GM23338 (cell line): ENCODE measurements at regions not wholly inside any gene's neighbourhood (a gene's known extent, or its start where the extent isn't known, plus 50 kb on each side); places are given as distances from the start of the nearest gene placed in this dataset.

Source experiments
- ATAC-seq: fragments of 200-7000 bp; cut with Tn5 transposase; 3 replicates; pipeline ENCODE4 v1.9.1; 2020
- DNase-seq: peaks from one replicate; pipeline ENCODE4 v3.0.0-alpha.2; 2015; ENCODE audit warnings: low spot score
- H2AFZ ChIP-seq: fragments of 200-600 bp; sonication (generic); 2 replicates; pipeline ENCODE4 v1.8.0; 2016; ENCODE audit warnings: antibody characterized with exemption, mild to moderate bottlenecking, moderate library complexity
- H3F3A ChIP-seq: fragments of 200-600 bp; sonication (generic); replicated peaks from 2 replicates; pipeline ENCODE4 v1.8.0; 2017; ENCODE audit warnings: antibody characterized with exemption, mixed run types, low read depth
- H3K27ac ChIP-seq: fragments of 200-600 bp; sonication (generic); 2 replicates; pipeline ENCODE4 v1.6.1; 2016; ENCODE audit warnings: low read depth
- H3K27me3 ChIP-seq: fragments of 200-600 bp; sonication (generic); 2 replicates; pipeline ENCODE4 v1.8.0; 2016; ENCODE audit warnings: mild to moderate bottlenecking, mixed run types, moderate library complexity; ENCODE audit not compliant: insufficient read depth
- H3K36me3 ChIP-seq: fragments of 200-600 bp; sonication (generic); 2 replicates; pipeline ENCODE4 v1.8.0; 2016; ENCODE audit warnings: mild to moderate bottlenecking; ENCODE audit not compliant: insufficient read depth
- H3K4me1 ChIP-seq: fragments of 200-600 bp; sonication (generic); 2 replicates; pipeline ENCODE4 v1.8.0; 2016; ENCODE audit warnings: mild to moderate bottlenecking, moderate library complexity; ENCODE audit not compliant: insufficient read depth
- H3K4me2 ChIP-seq: fragments of 200-600 bp; sonication (generic); 2 replicates; pipeline ENCODE4 v1.7.1; 2017; ENCODE audit warnings: mixed run types
- H3K4me3 ChIP-seq: fragments of 200-600 bp; sonication (generic); 2 replicates; pipeline ENCODE4 v1.6.1; 2016; ENCODE audit warnings: mixed run types
- H3K79me2 ChIP-seq: fragments of 200-600 bp; sonication (generic); replicated peaks from 2 replicates; pipeline ENCODE4 v1.8.0; 2017; ENCODE audit warnings: mild to moderate bottlenecking; ENCODE audit not compliant: insufficient read depth
- H3K9me2 ChIP-seq: fragments of 200-600 bp; sonication (generic); 2 replicates; pipeline ENCODE4 v1.8.0; 2017; ENCODE audit not compliant: insufficient read depth
- H4K20me1 ChIP-seq: fragments of 200-600 bp; sonication (generic); replicated peaks from 2 replicates; pipeline ENCODE4 v1.8.0; 2017; ENCODE audit warnings: mild to moderate bottlenecking; ENCODE audit not compliant: insufficient read depth
- H3K27ac Mint-ChIP-seq: 2 replicates; pipeline ENCODE4 v1.8.0; 2020; ENCODE audit warnings: inconsistent platforms, mild to moderate bottlenecking, moderate library complexity, mixed read lengths
- H3K27me3 Mint-ChIP-seq: 3 replicates; pipeline ENCODE4 v1.8.0; 2022; ENCODE audit warnings: low read depth, mild to moderate bottlenecking, moderate library complexity, mixed read lengths, inconsistent platforms; ENCODE audit not compliant: insufficient read depth, poor library complexity
- H3K36me3 Mint-ChIP-seq: 3 replicates; pipeline ENCODE4 v1.8.0; 2021; ENCODE audit warnings: low read depth, mild to moderate bottlenecking, inconsistent platforms, moderate library complexity, mixed read lengths
- H3K4me1 Mint-ChIP-seq: 3 replicates; pipeline ENCODE4 v1.8.0; 2020; ENCODE audit warnings: mild to moderate bottlenecking, inconsistent platforms, mixed read lengths
- H3K4me3 Mint-ChIP-seq: 3 replicates; pipeline ENCODE4 v1.8.0; 2021; ENCODE audit warnings: moderate library complexity, mild to moderate bottlenecking, inconsistent platforms, mixed read lengths
- H3K9me3 Mint-ChIP-seq: 3 replicates; pipeline ENCODE4 v1.8.0; 2020; ENCODE audit warnings: moderate library complexity, mild to moderate bottlenecking, inconsistent platforms, mixed read lengths
- CREB1 ChIP-seq: fragments of 250-450 bp; sonication (Bioruptor Pico); IDR thresholded peaks from 2 replicates; pipeline ENCODE4 v1.5.0; 2020; ENCODE audit warnings: low read depth, mild to moderate bottlenecking, moderate library complexity
- EZH2 ChIP-seq: fragments of 200-600 bp; sonication (generic); IDR thresholded peaks from one replicate; pipeline ENCODE4 v1.8.0; 2017; ENCODE audit warnings: antibody characterized with exemption, mild to moderate bottlenecking, low read depth; ENCODE audit not compliant: unreplicated experiment
- EZH2phosphoT487 ChIP-seq: fragments of 200-600 bp; sonication (generic); IDR thresholded peaks from one replicate; pipeline ENCODE4 v1.8.1; 2018; ENCODE audit warnings: antibody characterized with exemption; ENCODE audit not compliant: unreplicated experiment
- JUNB ChIP-seq: IDR thresholded peaks from one replicate; pipeline ENCODE4 v1.6.1; 2016; ENCODE audit warnings: antibody characterized with exemption; ENCODE audit not compliant: unreplicated experiment
- NANOG ChIP-seq: IDR thresholded peaks from 2 replicates; pipeline ENCODE4 v1.6.1; 2016; ENCODE audit warnings: antibody characterized with exemption, borderline replicate concordance
- POLR2AphosphoS5 ChIP-seq: IDR thresholded peaks from 2 replicates; pipeline ENCODE4 v1.6.1; 2016; ENCODE audit warnings: antibody characterized with exemption, low read depth
- REST ChIP-seq: IDR thresholded peaks from one replicate; pipeline ENCODE4 v1.6.1; 2018; ENCODE audit warnings: antibody characterized with exemption; ENCODE audit not compliant: unreplicated experiment
- STAT1 ChIP-seq: IDR thresholded peaks from one replicate; pipeline ENCODE4 v1.6.1; 2016; ENCODE audit warnings: antibody characterized with exemption; ENCODE audit not compliant: unreplicated experiment
- ZNF114 ChIP-seq: fragments of 250-450 bp; sonication (Bioruptor Pico); IDR thresholded peaks from 2 replicates; pipeline ENCODE4 v1.5.0; 2020; ENCODE audit warnings: mild to moderate bottlenecking, moderate library complexity
- ZNF331 ChIP-seq: fragments of 250-450 bp; sonication (Bioruptor Pico); IDR thresholded peaks from 2 replicates; pipeline ENCODE4 v1.5.0; 2020; ENCODE audit warnings: low read depth, mild to moderate bottlenecking, moderate library complexity
- ZNF462 ChIP-seq: fragments of 250-450 bp; sonication (Bioruptor Pico); IDR thresholded peaks from 2 replicates; pipeline ENCODE4 v1.5.0; 2020; ENCODE audit warnings: mild to moderate bottlenecking, moderate library complexity
- TF ChIP-seq, protein P1 (sequence below), 2 experiments: fragments of 200-600 bp in 1 of 2; sonication (generic) in 1 of 2; conservative IDR thresholded peaks; 2 replicates each; pipeline versions ENCODE4 v1.5.1 to v1.6.1; 2016 to 2017; ENCODE audit warnings: antibody characterized with exemption in 2 of 2, low read depth in 2 of 2, mild to moderate bottlenecking in 2 of 2, moderate library complexity in 1 of 2
- TF ChIP-seq, protein P2 (sequence below): IDR thresholded peaks from 2 replicates; pipeline ENCODE4 v1.6.1; 2016; ENCODE audit warnings: antibody characterized with exemption

- H3K27ac Mint-ChIP-seq, result no peak overlapping the region
- H3K4me3 Mint-ChIP-seq, result no peak overlapping the region
- Histone ChIP-seq H3K4me2 (no peak overlapping the region), H3K36me3 (no peaks in the 10 kb centered on the region), H3K79me2 (no peaks in the 10 kb centered on the region), H3F3A (no peaks in the 10 kb centered on the region), H3K4me3 (no peak overlapping the region), H3K27ac (no peak overlapping the region), H3K27me3 (no peaks in the 10 kb centered on the region), H3K9me2 (no peaks in the 10 kb centered on the region), H3K4me1 (no peaks in the 10 kb centered on the region), H2AFZ (no peak overlapping the region), H4K20me1 (no peaks in the 10 kb centered on the region)
- TF ChIP-seq ZNF114 (CRISPR knock-in tag) (no peak), STAT1 (no peak), EZH2phosphoT487 (no peak), ZNF331 (CRISPR knock-in tag) (no peak), EZH2 (no peak), CREB1 (no peak), NANOG (no peak), JUNB (no peak), POLR2AphosphoS5 (no peak), ZNF462 (CRISPR knock-in tag) (no peak), REST (no peak)
- TF ChIP-seq, protein P1, sequence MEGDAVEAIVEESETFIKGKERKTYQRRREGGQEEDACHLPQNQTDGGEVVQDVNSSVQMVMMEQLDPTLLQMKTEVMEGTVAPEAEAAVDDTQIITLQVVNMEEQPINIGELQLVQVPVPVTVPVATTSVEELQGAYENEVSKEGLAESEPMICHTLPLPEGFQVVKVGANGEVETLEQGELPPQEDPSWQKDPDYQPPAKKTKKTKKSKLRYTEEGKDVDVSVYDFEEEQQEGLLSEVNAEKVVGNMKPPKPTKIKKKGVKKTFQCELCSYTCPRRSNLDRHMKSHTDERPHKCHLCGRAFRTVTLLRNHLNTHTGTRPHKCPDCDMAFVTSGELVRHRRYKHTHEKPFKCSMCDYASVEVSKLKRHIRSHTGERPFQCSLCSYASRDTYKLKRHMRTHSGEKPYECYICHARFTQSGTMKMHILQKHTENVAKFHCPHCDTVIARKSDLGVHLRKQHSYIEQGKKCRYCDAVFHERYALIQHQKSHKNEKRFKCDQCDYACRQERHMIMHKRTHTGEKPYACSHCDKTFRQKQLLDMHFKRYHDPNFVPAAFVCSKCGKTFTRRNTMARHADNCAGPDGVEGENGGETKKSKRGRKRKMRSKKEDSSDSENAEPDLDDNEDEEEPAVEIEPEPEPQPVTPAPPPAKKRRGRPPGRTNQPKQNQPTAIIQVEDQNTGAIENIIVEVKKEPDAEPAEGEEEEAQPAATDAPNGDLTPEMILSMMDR (conservative IDR thresholded peaks at IDR 0.05; ENCODE audit: low read depth in 2 of 2), result no peak
- TF ChIP-seq, protein P2, sequence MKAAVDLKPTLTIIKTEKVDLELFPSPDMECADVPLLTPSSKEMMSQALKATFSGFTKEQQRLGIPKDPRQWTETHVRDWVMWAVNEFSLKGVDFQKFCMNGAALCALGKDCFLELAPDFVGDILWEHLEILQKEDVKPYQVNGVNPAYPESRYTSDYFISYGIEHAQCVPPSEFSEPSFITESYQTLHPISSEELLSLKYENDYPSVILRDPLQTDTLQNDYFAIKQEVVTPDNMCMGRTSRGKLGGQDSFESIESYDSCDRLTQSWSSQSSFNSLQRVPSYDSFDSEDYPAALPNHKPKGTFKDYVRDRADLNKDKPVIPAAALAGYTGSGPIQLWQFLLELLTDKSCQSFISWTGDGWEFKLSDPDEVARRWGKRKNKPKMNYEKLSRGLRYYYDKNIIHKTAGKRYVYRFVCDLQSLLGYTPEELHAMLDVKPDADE, result no peak
- H3K9me3 Mint-ChIP-seq, result no peaks in the 10 kb centered on the region
- H3K4me1 Mint-ChIP-seq, result no peaks in the 10 kb centered on the region
- DNase-seq, result no peak
- H3K36me3 Mint-ChIP-seq, result no peaks in the 10 kb centered on the region
- no peak for ATAC-seq
- H3K27me3 Mint-ChIP-seq, result peaks cover 2% of the 10 kb centered on the region
Measured at GRCh38 chr5:25064306-25064705, 419.5 kb upstream of the CDH10 start.
